ENCODE measurements at regions not wholly inside any gene's neighbourhood (a gene's known extent, or its start where the extent isn't known, plus 50 kb on each side); places are given as distances from the start of the nearest gene placed in this dataset.

GRCh38 chr1:187237542-187237941 is 408.8 kb downstream of the PLA2G4A start:
- no peak for DNase-seq

DNA sequence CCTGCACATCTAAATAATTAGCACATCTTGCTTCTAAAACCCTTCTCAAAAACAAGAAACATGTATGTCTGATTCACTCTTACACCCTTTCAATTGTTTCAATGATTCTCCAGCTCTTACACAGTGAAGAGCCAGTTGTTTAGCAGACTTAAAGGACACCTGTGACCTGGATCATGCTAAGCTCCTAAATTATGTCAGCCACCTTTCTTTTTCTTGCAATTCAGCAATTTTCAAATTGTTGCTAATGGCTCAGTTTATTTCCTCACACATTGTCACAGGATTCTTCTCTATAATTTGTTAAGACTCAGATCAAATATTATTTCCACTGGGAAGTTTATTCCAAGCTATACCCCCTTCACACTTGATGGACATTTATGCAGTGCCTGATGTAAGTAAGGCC is 413.2 kb downstream of the PLA2G4A start:
- no peak for DNase-seq

DNA sequence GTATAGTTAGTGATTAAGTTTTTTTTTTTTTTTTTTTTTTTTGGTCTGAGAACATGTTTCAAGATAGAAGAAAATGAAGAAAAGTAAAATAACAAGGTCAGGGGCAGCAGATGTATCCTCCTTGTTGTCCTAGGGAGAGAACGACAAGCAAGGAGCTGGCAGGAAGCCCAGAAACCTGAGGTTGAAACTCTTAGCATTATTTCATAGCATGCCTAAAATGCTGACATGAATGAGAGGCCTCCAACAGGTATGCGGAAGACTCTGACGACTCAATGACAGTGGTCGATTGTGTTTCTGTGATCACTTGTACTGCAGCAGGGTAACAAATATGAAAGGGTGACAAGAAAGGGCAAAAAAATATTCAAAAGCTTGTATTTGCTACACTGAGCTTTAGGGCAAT is 415.9 kb downstream of the PLA2G4A start:
- peak; percentile 73 to 82 for DNase-seq

DNA sequence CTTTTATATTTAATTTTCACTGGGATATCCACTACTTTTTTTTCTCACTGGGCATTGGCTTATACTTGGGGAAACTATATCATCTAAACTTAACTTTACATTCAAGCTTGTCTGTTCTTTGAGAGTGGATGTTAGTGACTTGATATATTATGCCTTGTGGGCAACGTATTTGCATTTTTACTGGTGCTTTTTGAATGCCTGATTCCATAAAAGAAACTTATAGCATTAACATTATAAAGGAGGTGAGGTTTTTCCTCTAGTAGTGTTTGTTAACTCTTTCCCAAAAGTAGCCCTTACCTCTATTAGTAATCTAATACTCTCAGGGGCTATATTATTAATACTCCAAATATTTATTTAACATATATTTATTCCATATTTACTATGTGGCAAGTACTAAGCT is 416.5 kb downstream of the PLA2G4A start:
- DNase-seq: peak; percentile 78 to 86

DNA sequence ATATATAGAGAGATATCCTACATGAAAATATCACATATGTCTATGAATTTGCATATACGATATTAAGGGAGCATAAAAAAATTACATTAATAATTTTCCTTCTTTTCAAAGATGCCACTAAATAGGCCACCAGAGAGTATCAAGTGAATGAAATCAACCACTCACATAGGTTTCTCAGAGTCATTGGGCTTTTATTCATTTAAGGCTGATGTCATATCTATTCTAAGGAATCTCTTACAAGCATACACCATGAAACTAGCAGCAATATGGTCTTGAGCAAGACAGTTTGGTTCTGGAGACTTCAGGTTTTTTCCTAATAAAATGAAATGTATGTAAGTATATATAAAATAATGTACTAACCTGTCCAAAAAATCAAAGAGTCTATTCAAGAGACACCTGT is 420.4 kb downstream of the PLA2G4A start:
- DNase-seq: no peak

DNA sequence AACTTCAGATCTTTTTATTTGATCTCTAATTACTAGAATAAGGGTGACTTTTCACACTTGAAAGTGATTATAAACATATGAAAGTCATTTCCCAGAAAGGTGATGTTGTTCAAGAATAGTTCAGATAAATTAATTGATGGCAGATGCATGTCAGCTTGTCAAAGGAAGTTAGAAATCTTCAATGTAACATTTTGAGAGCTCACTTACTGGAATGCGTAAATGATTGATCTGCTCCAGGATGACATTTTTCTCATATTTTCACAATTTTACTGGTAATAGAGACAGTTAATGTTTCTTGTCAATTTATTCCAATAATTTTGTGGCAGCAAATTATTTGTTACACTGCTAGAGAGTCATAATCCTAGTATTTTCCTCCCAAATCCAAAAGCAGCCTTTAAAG is 424.2 kb downstream of the PLA2G4A start:
- DNase-seq: no peak

DNA sequence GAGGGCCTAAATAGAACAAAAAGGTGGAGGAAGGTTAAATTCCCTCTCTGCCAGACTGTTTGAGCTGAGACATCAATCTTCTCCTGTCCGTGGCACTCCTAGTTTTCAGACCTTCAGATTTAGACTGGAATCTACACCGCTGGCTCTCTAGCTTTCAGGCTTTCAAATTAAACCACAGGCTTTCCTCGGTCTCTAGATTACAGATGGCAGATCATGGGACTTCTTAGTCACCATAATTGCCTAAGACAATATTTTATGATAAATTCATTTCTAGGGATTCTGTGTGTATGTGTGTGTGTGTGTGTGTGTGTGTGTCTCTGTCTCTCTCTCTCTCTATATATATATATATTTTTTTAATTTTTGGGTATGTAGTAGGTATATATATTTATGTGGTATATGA is 428.7 kb downstream of the PLA2G4A start:
- DNase-seq: no peak

DNA sequence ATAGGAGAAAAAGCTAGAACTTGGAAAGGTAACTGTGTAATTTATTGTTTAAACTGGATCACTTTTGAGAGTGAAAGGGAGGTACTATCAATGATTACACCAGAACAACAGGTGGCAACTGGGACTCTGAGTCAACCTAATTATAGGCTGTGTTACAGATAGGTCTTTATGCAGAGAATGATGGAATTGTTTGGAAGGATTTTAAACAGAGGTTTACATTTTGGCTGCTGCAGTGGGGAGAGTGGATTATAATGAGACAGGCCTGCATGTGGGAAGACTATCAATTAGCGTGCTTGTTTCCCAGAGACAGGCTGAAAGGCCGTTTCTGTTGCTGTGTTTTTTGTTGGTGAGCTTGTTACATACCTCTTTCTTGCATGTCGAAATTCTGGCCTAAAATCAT is 432.9 kb downstream of the PLA2G4A start:
- DNase-seq: peak in 1 of 2 experiments; percentile 31

DNA sequence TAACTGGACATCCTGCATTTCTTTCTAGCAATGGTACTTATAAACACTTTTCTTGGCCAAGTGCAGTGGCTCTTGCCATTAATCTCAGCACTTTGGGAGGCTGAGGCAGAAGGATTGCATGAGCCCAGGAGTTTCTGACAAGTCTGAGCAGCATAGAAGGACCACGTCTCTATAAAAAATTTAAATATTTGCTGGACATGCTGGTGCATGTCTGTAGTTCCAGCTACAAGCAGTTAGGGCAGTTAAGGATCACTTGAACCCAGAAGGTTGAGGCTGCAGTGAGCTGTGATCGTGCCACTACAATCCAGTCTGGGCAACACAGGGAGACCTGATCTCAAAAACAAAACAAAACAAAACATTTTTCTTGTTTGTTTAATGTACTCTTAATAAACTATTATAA is 434.0 kb downstream of the PLA2G4A start:
- DNase-seq: peak in 1 of 2 experiments; percentile 25

DNA sequence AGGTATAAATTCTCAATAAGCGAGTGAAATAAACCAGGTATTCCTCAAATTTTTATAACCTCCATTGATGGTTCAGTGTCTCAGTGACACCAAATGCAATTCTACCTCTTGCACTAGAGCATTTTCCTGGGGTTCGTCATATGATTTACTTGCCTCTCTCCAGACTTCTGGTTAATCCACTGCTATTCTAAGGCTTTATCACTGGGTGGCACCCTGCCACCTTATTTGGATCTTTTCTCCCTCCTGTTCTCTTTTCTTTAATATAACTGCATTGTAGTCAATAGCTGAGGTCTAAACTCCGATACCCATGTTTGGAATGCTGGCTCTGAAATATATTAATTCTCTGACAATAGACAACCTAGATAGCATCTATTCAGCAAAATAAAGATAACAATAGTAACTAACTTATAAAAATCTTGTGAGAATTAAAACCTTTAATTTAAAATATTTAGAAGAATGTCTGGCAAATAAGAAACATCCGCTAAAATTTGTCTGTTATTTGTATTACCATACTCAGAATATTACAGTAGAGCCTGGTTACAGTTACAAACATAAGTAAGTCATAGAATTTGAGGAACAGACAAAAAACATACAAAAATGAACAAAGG is 436.4 kb downstream of the PLA2G4A start:
- DNase-seq: peak; percentile 82 to 88

DNA sequence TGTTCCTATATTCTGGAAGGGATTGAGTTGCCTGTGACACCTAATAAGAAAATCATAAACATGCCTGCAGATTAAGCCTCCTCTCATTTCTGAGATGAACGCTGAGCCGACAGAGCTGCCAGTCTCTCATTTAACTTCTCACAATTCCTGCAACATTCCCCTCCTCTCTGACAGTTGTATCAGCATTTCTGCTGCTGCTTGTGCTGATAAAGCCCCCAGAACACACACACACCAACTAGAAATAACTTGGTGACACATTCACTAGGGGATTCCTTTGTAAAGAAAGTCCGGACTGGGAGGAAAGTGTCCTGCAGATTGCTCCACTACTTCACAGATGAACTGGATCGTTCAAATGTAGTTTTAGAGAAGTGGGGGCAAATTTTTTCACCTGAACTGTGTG is 437.3 kb downstream of the PLA2G4A start:
- DNase-seq: no peak

GRCh38 chr1:187267827-187268226 is 439.1 kb downstream of the PLA2G4A start:
- no peak for DNase-seq

DNA sequence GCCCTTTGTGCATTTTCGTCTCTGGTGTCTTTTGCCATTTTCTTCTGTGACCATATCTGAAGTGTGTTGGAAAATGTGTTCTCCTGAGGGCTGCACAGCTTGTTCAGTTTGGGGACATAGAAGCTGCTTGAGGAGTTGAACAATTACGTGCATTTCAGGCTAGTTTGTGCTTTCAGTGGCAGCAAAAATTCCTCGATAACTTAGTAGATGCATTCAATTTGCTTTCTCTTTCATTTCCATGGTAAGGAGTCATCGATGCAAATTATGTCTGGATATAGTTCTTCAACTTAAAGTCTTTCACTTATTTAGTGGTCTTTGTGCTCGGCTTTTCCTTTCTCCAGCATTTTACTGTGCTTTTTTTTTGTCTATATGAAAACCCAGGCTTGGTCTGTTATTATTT is 441.5 kb downstream of the PLA2G4A start:
- no peak for DNase-seq

DNA sequence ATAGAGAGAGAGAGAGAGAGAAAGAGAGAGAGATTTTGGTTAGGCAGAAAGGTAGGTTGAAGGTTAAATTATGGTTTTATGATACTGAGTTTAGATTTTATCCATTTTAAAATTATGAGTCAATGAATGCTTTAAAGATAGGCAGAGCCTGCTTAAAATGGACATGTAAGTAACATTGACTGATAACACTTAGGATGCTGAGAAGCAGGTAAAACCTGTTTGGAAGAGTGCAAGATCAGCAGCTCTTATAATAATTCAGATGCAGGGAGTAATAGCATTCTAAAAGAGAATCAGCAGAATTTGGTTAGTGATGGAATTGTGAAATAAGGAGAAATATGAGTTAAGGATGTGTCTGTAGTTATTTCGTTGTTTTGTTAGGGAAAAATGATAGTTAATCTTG is 446.6 kb downstream of the PLA2G4A start:
- no peak for DNase-seq

- DNase-seq: no peak
Measured at GRCh38 chr1:187275985-187276575, 447.3 kb downstream of the PLA2G4A start.

DNA sequence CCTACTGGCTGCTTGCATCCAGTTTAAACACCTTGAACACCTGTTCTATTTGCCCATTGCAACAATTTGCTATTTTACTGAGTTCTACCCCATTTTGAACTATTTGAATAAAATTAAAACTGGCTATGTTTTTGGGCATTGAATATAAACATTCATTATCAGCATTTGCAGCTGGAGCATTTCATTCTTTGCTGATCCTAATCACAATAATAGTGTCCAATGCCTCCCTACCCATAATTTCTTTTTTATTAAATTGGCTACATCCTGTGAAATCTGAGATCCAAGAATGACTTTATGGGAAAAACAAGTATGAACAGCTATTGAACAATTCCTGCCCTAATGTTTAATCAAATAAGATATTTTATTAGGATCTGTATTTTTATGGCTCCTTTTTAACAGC is 447.9 kb downstream of the PLA2G4A start:
- no peak for DNase-seq

DNA sequence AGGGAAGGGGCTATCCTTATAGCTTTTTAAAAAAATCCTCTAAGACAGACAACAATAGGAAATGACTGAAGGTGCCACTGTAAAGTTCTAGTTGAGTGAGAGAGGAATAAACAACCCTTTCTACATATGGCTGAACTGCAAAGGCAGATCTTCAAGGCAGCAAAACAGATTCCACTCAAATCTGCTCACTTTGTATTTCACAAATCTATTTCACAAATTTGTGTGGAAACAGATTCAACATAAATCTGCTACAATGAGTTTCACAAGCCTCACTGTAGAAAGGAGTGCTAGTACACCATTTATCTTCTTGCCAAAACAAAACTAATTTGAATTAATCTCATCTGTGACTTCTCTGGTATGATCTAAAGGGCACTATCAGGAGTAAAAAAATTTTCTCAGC is 451.3 kb downstream of the PLA2G4A start:
- no peak for DNase-seq

DNA sequence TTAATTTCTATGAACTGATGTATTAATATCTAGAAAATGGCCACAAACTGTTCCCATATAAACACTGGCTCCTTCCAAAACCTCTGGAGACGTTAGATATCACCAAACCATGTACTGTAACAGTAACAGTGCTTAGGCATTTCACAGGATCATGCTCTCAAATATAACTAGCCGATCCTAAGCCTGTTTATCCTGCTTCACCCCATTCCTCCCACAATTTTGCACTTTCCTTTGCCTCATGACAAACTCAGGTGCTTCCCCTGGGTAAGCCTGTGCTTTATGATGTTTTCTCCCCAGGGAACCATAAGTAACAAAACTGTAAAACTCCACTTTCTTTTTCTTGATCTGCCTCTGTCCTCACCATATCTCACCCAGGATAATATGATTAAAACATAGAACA is 452.3 kb downstream of the PLA2G4A start:
- DNase-seq: no peak

GRCh38 chr1:187283984-187284383 is 455.2 kb downstream of the PLA2G4A start:
- no peak for DNase-seq

GRCh38 chr1:187294421-187295201 is 465.9 kb downstream of the PLA2G4A start:
- no peak for DNase-seq

DNA sequence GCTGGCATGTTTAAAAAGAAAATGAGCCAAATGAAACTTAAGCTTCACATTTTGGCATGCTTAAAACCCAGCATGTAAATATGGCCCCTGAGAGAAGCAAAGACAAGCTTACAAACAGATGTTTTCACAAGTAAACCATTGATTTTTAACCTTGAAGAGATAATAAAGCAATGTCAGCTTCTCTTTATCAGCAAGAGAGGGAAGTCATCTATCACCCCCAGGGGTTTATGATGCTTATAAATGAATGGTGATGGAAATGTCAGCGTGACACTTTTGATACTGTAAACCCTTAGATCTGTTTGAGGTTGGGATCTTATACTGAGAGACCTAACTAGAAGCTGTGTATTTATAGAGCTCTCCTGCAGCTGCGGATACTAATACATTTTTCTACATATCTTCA is 471.3 kb downstream of the PLA2G4A start:
- no peak for DNase-seq

- DNase-seq: peak; percentile 39 to 42
Measured at GRCh38 chr1:187306710-187307415, 478.1 kb downstream of the PLA2G4A start.

GRCh38 chr1:187310038-187310631 is 481.4 kb downstream of the PLA2G4A start:
- no peak for DNase-seq
